ENCODE measurements at regions not wholly inside any gene's neighbourhood (a gene's known extent, or its start where the extent isn't known, plus 50 kb on each side); places are given as distances from the start of the nearest gene placed in this dataset.

GRCh38 chr4:24002330-24002966 lies 112.6 kb upstream of the PPARGC1A start:
- no peak for TF ChIP-seq CTCF (IDR thresholded peaks at IDR 0.05; ENCODE audit: low read length)
- TF ChIP-seq EZH2 (IDR thresholded peaks at IDR 0.05; ENCODE audit: borderline replicate concordance, low read length): no peak

Measured in OCI-LY1 (cell line).